Stimulated activated CD8-positive, alpha-beta memory T cell treated with anti-CD3 and anti-CD28 coated beads, Interleukin-15, amount 100 ng/mL, for 48 hours (primary cell): ENCODE measurements at regions not wholly inside any gene's neighbourhood (a gene's known extent, or its start where the extent isn't known, plus 50 kb on each side); places are given as distances from the start of the nearest gene placed in this dataset.
"Not testable (repeated sequence)": the region's sequence is repeated elsewhere in the genome, so short reads cannot be mapped to it uniquely, and the experiment has no call there.

Source experiments
- DNase-seq, 2 donors: peaks; one replicate each; pipeline ENCODE4 v3.0.0-alpha.2; 2020; ENCODE audit warnings: low read depth in 2 of 2

DNA sequence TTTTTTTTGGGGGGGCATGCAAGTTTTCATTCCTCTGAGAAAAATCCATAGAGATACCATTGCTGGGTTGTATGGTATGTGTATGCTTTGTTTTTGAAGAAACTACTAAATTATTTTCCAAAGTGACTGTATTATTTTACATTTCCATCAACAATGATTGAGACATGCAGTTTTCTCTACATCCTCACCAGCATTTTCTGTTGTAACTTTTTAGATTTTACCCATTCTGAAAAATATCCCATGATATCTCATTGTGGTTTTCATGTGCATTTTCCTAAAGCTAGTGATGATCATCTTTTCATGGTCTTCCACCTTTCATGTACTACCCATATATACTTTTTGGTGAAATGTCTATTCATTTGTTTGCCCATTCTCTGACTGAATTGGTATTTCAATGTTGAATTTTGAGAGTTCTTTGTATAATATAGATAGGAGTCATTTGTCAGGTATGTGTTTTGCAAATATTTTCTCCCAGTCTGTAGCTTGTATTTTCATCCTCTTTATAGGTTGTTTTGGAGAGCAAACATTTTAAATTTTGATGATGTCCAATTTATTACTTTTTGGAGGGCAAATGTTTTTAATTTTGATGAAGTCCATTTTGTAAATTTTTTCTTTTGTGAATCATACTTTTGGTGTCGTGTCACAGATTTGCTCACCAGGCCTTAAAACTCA lies 827.5 kb upstream of the CITED2 start:
- no peak for DNase-seq

- no peak for DNase-seq
These were observed 818.8 kb upstream of the CITED2 start for GRCh38 chr6:140193269-140193668.

DNA sequence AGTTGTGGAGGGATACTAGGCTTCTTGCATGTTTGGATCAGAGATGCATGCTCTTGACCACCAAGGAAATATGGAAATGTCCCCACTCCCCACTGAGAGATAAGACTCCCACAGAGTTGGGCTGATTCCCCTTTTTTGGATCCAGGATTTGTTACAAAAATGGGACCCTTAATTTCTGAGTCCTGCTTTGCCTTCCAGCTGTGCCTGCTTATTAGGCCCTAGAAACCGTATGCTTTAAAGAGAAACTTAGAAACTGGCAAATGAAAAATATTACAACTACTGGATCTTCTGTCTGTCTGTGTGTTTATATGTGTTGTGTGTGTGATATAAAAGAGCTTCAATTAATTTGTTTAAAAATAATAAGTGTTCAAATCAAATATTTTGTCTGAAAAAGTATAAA lies 817.6 kb upstream of the CITED2 start:
- no peak for DNase-seq

DNA sequence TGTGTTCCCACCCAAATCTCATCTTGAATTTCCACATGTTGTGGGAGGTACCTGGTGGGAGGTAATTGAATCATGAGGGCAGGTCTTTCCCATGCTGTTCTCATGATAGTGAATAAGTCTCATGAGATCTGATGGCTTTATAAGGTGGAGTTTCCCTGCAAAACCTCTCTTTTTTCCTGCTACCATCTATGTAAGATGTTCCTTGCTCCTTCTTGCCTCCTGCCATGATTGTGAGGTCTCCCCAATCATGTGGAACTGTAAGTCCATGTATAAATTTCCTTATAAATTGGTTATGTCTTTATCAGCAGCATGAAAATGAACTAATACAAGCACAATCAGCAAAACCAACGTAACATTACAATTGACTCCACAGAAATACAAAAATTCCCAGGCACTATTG lies 814.8 kb upstream of the CITED2 start:
- DNase-seq, result not testable (repeated sequence)

GRCh38 chr6:140185991-140186390 lies 811.5 kb upstream of the CITED2 start:
- DNase-seq, result no peak

GRCh38 chr6:140183881-140184280 lies 809.4 kb upstream of the CITED2 start:
- DNase-seq, result no peak

- DNase-seq, result no peak
These were observed 808.4 kb upstream of the CITED2 start for GRCh38 chr6:140182821-140183220.

- DNase-seq, result no peak
These were observed 807.4 kb upstream of the CITED2 start for GRCh38 chr6:140181876-140182275.

DNA sequence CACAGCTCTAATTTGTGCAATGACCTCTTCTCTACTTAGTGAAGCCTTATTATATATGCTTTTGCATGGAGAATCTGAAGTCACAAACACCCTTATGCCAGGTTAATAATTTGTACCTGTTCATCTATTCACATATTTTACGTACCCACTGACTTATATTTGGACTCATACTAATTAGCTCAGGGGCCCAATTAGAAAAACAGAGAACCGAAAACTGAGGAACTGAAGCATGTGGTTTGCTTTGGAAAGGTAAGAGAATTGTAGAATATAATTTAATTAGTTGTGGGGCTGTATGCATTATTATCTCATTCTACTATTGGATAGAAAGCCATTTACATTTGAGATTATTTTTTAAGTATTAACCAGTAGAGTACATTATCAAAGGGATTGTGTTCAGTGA lies 805.9 kb upstream of the CITED2 start:
- DNase-seq, result no peak

DNA sequence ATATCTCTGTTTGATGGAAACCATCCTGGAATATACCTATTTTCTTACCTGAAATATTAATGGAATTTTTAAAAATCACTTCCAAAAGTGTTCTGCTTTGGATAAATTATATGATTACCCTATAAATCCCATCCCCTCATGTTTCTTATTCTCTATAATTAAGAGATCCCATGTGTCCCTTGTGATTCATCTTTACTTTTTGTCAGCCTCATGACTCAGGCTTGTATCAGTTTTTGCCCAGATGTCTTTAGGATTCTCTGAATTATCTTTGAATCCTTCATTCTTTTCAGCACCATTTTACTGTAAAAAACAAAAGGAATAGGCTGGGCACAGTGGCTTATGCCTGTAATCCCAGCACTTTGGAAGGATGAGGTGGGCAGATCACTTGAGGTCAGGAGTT lies 804.5 kb upstream of the CITED2 start:
- no peak for DNase-seq

GRCh38 chr6:140178520-140178919 lies 804.1 kb upstream of the CITED2 start:
- DNase-seq, result no peak

GRCh38 chr6:140176306-140176705 lies 801.9 kb upstream of the CITED2 start:
- no peak for DNase-seq

- DNase-seq, result no peak
These were observed 801.0 kb upstream of the CITED2 start for GRCh38 chr6:140175486-140175885.

DNA sequence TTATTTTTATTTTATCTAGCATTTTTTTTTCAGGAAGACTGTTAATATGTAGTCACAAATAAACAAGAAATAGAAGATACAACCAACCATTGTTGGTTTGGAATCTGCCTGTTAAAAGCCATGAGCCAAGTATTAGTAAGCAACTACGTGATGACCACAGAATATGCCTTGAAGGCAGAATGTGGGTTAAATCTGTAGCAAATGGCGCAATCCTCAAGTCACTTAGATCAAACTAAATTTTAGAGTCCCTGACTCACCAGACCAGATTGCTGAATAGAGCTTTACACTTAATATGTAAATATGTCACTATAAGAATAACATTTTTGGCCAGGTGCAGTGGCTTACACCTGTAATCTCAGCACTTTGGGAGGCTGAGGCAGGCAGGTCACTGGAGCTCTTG lies 800.1 kb upstream of the CITED2 start:
- DNase-seq, result no peak

DNA sequence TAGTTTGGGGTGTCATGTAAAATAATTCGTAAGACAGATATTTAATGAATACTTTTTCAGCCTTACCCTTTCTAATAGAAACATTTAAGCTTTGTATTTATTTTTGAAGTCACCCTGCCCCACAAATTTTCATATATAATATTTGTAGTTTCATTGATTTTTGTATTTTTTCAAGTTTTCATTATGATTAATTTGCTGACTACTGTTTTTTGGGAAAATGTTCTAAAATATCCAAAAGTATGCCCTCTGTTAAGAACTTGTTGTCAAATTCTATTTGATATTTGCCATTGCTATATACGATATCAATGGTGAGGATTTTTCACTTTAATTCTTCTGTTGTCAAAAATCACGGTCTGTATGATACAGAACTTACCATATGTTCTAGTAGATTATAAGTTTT lies 793.9 kb upstream of the CITED2 start:
- DNase-seq, result no peak

DNA sequence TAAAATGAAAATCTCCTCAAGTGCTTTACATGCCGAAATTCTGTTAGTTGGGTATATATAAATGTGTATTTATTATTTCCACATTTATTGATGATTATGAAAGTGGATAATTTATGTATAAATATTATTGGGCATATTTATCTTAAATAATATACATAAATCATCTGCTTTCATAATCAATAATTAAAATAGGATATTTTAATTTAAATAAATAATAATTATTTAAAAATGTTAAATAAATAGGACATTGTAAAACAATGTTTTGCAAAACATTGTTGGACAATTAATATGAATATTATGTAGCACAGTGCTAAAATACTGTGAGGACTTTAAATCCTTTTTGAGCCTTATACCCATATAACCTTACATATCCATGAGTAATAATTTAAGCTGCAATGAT lies 786.5 kb upstream of the CITED2 start:
- DNase-seq, result no peak

DNA sequence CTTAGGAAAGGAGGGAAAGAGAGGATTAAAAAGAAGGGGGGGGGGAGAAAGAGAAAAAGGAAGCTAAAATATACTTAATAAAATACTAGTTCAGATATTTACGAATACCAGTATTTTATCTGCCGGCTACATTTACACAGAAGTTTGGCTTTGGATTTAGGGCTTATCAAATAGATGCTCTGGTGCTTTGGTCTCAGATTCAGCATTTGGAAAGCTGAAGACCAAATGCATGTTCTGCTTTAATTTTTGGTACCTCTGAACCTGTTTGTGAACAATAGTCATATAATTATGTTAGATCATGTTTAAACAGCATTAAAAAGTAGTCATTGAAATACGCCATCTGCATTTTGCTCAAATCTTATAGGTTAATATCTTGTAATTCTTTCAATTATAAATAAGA lies 786.0 kb upstream of the CITED2 start:
- DNase-seq, result no peak

GRCh38 chr6:140156131-140156530 lies 781.7 kb upstream of the CITED2 start:
- no peak for DNase-seq

DNA sequence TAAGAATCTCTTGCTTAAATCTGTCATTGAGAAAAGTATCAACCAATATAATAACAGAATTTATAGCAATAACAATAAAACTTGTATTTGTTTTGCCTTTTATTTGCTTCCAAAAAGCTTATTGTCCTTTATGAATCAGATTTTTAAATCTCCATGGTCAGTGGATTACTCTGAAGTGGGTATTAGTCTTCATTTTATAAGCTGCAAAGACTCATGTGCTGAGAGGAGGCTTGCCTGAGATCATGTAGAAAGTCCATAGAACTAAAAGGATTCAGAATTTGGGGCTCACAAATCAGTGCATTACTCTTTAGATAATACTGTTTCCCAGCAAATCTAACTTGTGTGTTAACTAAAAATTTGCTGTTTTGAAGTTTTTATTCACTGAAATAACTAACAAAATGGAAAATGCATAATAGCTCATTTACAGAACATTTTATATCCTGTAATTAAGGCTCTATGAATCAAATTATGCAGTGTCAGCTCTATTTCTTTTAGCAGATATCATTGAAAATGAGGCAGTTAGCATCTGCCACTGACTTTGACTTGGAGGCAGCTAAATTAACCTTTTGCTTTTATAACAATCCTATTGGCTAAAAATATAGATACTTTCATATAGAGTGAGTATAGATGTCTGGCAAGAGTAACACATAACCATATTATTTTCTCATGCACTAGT lies 781.1 kb upstream of the CITED2 start:
- no peak for DNase-seq

DNA sequence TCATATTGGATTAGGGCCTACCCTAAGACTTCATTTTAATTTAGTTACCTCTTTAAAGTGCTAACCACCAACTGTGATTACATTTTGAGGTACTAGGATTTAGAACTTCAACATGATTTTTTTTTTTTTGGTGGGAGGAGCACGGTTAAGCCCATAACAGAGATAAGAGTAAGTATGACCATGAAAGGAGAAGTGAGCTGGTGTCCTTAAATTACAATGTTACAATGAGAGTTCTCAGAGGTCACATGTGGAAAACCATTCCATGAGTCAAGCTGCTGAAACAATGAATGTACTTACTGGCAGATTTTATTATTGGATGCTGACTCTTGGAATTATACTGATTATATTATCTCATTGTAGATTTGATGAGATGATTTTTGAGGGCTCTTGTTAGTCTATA lies 779.3 kb upstream of the CITED2 start:
- DNase-seq, result no peak

DNA sequence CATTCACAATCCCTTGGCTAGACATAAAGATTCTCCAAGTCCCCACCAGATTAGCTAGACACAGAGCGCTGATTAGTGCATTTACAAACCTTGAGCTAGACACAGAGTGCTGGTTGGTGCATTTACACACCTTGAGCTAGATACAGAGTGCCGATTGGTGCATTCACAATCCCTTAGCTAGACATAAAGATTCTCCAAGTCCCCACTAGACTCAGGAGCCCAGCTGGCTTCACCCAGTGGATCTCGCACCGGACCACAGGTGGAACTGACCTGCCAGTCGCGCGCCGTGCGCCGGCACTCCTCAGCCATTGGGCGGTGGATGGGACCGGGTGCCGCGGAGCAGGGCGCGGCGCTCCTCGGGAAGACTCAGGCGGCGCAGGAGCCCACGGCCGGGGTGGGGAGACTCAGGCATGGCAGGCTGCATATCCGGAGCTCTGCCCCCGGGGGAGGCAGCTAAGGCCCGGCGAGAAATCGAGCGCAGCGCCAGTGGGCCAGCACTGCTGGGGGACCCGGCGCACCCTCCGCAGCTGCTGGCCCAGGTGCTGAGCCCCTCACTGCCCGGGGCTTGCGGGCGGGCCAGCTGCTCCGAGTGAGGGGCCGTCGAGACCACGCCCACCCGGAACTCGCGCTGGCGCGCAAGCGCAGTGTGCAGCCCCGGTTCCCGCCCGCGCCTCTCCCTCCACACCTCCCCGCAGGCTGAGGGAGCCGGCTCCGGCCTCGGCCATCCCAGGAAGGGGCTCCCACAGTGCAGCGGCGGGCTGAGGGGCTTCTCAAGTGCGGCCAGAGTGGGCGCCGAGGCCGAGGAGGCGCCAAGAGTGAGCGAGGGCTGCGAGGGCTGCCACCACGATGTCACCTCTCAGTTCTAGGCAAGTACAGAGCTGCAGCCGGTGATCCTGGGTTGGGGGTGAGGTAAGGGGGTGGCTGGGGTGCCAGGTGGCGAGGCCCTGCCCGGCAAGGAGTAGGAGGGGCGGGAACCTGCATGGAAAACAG lies 773.7 kb upstream of the CITED2 start:
- not testable (repeated sequence) for DNase-seq

DNA sequence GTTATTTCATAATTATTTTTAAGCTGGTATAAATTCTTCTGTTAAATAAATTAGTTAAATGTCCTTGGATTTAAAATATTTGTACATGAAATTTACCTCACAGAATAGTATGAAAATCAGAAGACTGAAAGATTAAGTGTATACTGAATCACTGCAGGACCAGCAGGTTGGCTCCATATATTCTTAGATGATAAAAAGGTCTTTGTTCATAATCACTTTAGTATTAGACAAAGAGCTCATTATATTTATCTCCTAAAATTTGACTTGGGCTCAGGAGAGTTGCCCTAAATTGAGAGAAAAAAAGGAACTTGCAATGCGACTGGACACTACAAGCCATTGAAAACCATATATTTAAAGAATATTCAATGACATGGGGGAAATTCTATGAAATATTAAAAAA lies 766.4 kb upstream of the CITED2 start:
- no peak for DNase-seq
